GM18909 (cell line): ENCODE measurements at regions not wholly inside any gene's neighbourhood (a gene's known extent, or its start where the extent isn't known, plus 50 kb on each side); places are given as distances from the start of the nearest gene placed in this dataset.

ENCODE experiments used
- ATAC-seq: cut with Tn5 transposase; IDR thresholded peaks from one replicate; pipeline ENCODE4 v1.9.1; 2021; ENCODE audit warnings: mild to moderate bottlenecking; ENCODE audit not compliant: unreplicated experiment, poor library complexity

DNA sequence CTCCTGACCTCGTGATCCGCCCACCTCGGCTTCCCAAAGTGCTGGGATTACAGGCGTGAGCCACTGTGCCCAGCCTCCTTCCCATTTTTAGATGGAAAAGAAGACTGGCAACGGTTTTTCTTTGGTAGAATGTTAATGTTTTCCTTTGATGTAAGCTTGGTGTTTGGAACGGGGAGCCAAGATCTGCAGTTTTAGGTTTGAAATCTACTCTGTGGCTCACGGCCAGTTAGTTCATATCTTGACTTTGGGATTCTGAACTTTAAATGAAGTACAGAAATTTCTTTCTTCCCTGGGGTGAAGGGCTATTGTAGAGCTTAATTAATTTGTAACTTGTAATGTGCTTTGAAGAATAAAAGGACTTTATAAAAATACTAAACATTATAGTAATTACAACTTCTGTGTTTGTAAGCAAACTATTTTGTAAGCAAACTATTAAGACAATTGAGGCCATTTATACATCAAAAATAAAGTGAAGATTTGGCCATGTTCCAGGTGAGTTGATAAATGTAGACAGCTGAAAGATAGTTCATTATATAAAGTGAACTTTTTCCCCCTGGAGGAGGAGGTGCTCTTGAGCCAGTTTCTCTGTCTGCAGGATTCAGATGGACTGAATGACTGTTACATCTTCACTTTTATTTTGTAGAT is 117.1 kb upstream of the TUT7 start:
- ATAC-seq = no peak

- no peak for ATAC-seq
Observed at GRCh38 chr9:86470326-86470725, 116.1 kb upstream of the TUT7 start.

- ATAC-seq = no peak
Observed at GRCh38 chr9:86469476-86470250, 115.5 kb upstream of the TUT7 start.

DNA sequence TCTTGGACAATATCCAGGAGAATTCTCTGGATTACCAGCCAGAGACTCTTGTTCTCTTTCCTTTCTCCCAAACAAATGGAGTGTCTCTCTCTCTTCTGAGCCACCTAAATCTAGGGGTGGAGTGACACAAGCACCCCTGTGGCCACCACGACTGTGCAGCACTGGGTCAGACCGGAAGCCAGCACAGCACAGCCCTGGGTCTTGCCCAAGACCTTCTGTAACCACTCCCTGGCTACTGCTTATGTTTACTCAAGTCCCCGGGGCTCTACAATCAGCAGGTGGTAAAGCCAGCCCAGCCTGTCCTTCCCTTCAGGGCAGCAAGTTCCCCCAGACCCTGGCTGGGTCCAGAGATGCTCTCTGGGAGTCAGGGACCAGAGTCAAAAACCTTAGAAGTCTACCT is 110.0 kb upstream of the TUT7 start:
- no peak for ATAC-seq

- ATAC-seq = no peak
Observed at GRCh38 chr9:86460216-86461002, 106.2 kb upstream of the TUT7 start.

DNA sequence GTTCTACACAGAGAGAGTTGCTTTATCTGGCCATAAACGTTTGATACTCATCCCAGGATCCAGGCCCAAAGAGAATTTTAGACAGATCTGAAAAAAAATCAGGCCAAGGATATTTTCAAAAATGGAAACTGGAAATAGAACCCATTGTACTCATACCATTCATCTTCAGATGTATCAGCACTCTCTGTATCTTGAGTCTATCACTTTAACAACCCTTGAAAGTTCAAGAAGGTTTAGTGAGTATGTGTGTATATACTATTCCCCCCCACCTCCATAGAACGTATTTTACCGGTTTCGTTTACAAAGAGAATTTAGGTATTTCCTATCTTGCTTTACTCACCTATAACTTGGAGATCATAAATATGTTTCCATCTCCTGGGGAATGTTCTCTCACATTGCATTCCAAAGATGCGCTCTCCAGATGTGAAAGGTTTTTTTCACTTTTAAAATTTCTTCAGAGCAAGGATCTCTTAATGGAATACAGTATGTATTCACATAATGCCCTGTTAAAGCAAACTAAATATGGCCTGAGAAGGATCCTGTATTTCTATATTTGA is 105.5 kb upstream of the TUT7 start:
- ATAC-seq = no peak

DNA sequence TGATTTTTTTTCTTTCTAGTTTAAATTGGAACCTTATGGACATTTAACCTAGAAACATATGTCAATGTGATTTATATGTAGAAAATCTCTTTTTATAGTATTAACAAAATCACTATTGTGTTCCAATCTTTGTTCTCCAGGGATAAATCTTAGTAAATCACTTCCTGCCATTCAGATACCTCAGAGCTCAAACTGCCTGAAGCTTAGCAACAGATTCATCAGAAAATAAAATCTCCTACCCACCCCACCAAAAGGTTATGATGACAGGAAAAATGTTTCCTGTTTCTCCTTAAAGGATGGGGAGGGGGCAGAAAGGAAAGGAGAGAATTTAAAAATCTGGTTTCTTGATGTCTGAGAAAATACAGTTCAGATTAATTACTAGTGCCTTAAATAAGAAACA is 105.0 kb upstream of the TUT7 start:
- no peak for ATAC-seq

GRCh38 chr9:86458191-86458855 is 104.1 kb upstream of the TUT7 start:
- no peak for ATAC-seq

DNA sequence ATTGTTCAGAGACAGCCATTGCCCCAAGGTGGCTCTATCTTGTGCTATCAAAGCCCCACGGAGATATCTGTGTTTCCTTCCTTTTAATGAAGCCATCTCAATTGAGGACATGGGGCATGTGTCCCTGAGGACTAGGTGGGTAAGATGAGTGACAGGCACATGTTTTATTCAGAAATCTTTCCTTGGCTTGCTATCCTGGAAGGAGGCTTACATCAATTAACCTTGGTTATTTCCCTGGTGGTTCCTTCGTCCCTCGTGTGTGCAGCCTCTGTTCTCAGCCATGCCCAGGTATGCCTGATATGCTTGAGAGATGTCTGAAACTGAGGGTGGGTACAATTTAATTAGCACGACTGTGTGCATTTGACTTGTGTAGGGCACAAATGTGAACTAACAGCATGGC is 102.2 kb upstream of the TUT7 start:
- ATAC-seq = no peak

GRCh38 chr9:86454701-86455615 is 100.7 kb upstream of the TUT7 start:
- no peak for ATAC-seq

GRCh38 chr9:86452201-86452828 is 98.1 kb upstream of the TUT7 start:
- no peak for ATAC-seq

DNA sequence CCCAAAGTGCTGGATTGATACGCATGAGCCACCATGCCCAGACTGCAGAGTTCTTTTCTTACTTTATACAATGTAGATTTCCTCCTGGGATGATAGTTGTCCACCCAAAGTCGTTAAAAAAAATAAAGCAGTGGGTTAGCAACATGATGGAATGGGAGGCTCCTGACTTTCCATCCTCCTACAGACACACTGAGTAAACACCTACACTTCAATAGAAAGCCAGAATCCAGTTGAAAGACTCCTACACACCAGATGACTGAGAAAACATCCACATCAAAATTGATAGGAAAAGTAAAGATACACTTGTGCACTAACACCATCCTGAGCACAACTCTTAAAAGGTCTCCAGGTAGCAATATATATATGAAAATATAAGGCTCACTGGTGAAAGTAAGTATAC is 95.0 kb upstream of the TUT7 start:
- ATAC-seq = no peak

GRCh38 chr9:86445671-86446070 is 91.5 kb upstream of the TUT7 start:
- no peak for ATAC-seq

- ATAC-seq = no peak
Observed at GRCh38 chr9:86443992-86444391, 89.8 kb upstream of the TUT7 start.

GRCh38 chr9:86434039-86434726 is 80.0 kb upstream of the TUT7 start:
- no peak for ATAC-seq

DNA sequence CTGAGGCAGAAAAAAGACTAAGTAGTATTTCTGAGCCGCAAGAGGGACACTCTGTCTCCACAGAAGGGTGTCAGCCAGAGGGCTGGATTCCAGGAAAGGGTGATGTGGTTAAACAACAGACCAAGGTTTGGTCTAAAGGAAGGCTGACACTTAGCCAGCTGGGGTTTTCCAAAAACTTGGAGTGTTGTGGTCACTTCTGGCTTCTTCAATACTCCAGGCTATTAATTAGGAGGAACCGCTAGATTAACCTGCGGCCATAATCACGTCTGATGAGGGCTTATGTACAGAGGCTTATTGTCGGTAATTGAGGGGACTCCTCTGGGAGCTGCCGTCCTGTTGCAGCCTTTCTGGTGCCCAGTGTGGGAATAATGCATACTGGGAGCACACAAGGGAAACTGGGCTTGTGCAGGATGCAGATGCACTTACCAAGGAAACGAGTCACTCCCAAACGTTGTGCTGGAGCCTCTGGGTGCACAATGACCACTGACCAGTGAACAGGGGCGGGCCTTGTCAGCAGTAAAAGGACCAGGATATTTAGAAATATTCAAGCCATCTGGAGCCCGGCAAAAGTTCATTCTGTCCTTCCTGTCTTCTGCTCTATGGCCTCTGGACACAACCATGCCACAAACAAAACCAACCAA is 70.2 kb upstream of the TUT7 start:
- no peak for ATAC-seq

GRCh38 chr9:86413971-86414880 is 60.0 kb upstream of the TUT7 start:
- ATAC-seq = no peak
